GM12878 (cell line): ENCODE measurements at regions not wholly inside any gene's neighbourhood (a gene's known extent, or its start where the extent isn't known, plus 50 kb on each side); places are given as distances from the start of the nearest gene placed in this dataset.

Source experiments
- CEBPZ ChIP-seq: fragments of 150-350 bp; IDR thresholded peaks from 2 replicates; pipeline ENCODE4 v1.6.1; 2016; ENCODE audit warnings: low read depth, low read length
- IRF4 ChIP-seq: IDR thresholded peaks from 2 replicates; pipeline ENCODE4 v1.6.1; 2011; ENCODE audit warnings: low read depth, low read length
- MEF2B ChIP-seq: fragments of 450-650 bp; IDR thresholded peaks from 2 replicates; pipeline ENCODE4 v1.6.1; 2018; ENCODE audit warnings: mild to moderate bottlenecking, moderate library complexity; ENCODE audit not compliant: partially characterized antibody, poor library complexity, severe bottlenecking
- PML ChIP-seq: IDR thresholded peaks from 2 replicates; pipeline ENCODE4 v1.6.1; 2012; ENCODE audit warnings: low read length, inconsistent platforms
- POLR2A ChIP-seq: IDR thresholded peaks from 2 replicates; pipeline ENCODE4 v1.6.1; 2011; ENCODE audit warnings: low read depth, mild to moderate bottlenecking, low read length
- SUZ12 ChIP-seq: fragments of 200-600 bp; sonication (generic); IDR thresholded peaks from one replicate; pipeline ENCODE4 v1.6.1; 2018; ENCODE audit warnings: antibody characterized with exemption, mild to moderate bottlenecking; ENCODE audit not compliant: unreplicated experiment
- TF ChIP-seq, protein P1 (sequence below): IDR thresholded peaks from 2 replicates; pipeline ENCODE4 v1.6.1; 2012; ENCODE audit warnings: low read depth, low read length, improper control_type of control experiment
- TF ChIP-seq, protein P2 (sequence below): IDR thresholded peaks from 2 replicates; pipeline ENCODE4 v1.6.1; 2011; ENCODE audit warnings: borderline replicate concordance, low read depth, mild to moderate bottlenecking, moderate library complexity, mixed read lengths, low read length; ENCODE audit not compliant: insufficient read depth; ENCODE audit errors: extremely low read length
- TF ChIP-seq, protein P3 (sequence below): fragments of 450-650 bp; IDR thresholded peaks from 2 replicates; pipeline ENCODE4 v1.6.1; 2017; ENCODE audit warnings: low read depth, mild to moderate bottlenecking, moderate library complexity

- TF ChIP-seq CEBPZ (no peak), SUZ12 (no peak), PML (no peak), IRF4 (no peak), POLR2A (no peak), MEF2B (no peak)
- TF ChIP-seq, protein P1, sequence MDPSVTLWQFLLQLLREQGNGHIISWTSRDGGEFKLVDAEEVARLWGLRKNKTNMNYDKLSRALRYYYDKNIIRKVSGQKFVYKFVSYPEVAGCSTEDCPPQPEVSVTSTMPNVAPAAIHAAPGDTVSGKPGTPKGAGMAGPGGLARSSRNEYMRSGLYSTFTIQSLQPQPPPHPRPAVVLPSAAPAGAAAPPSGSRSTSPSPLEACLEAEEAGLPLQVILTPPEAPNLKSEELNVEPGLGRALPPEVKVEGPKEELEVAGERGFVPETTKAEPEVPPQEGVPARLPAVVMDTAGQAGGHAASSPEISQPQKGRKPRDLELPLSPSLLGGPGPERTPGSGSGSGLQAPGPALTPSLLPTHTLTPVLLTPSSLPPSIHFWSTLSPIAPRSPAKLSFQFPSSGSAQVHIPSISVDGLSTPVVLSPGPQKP, result no peak
- TF ChIP-seq, protein P2, sequence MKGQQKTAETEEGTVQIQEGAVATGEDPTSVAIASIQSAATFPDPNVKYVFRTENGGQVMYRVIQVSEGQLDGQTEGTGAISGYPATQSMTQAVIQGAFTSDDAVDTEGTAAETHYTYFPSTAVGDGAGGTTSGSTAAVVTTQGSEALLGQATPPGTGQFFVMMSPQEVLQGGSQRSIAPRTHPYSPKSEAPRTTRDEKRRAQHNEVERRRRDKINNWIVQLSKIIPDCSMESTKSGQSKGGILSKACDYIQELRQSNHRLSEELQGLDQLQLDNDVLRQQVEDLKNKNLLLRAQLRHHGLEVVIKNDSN, result no peak
- TF ChIP-seq, protein P3, sequence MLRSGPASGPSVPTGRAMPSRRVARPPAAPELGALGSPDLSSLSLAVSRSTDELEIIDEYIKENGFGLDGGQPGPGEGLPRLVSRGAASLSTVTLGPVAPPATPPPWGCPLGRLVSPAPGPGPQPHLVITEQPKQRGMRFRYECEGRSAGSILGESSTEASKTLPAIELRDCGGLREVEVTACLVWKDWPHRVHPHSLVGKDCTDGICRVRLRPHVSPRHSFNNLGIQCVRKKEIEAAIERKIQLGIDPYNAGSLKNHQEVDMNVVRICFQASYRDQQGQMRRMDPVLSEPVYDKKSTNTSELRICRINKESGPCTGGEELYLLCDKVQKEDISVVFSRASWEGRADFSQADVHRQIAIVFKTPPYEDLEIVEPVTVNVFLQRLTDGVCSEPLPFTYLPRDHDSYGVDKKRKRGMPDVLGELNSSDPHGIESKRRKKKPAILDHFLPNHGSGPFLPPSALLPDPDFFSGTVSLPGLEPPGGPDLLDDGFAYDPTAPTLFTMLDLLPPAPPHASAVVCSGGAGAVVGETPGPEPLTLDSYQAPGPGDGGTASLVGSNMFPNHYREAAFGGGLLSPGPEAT, result no peak
- TF ChIP-seq, all 136 proteins: peak for 0
Observed at GRCh38 chr16:79375351-79375750, 225.2 kb downstream of the MAF start (continued).
